Karpas-422 (cell line): ENCODE measurements at regions not wholly inside any gene's neighbourhood (a gene's known extent, or its start where the extent isn't known, plus 50 kb on each side); places are given as distances from the start of the nearest gene placed in this dataset.

Experiments used
- DNase-seq: peaks from one replicate; pipeline ENCODE4 v3.0.0-alpha.2; 2015
- H2AFZ ChIP-seq: fragments of 200-600 bp; sonication (generic); 2 replicates; pipeline ENCODE4 v1.6.1; 2014; ENCODE audit warnings: antibody characterized with exemption, low read length, mixed read lengths
- H3K27ac ChIP-seq: fragments of 200-600 bp; sonication (generic); 2 replicates; pipeline ENCODE4 v1.5.1; 2014; ENCODE audit warnings: mild to moderate bottlenecking, low read length, moderate library complexity
- H3K27me3 ChIP-seq: fragments of 200-600 bp; sonication (generic); 2 replicates; pipeline ENCODE4 v1.6.1; 2014; ENCODE audit warnings: low read length, mixed read lengths
- H3K36me3 ChIP-seq: fragments of 200-600 bp; sonication (generic); 2 replicates; pipeline ENCODE4 v1.6.1; 2014; ENCODE audit warnings: low read length, mixed read lengths; ENCODE audit not compliant: insufficient read depth
- H3K4me1 ChIP-seq: fragments of 200-600 bp; sonication (generic); 2 replicates; pipeline ENCODE4 v1.6.1; 2014; ENCODE audit warnings: mild to moderate bottlenecking, low read length, mixed read lengths
- H3K4me2 ChIP-seq: fragments of 200-600 bp; sonication (generic); 2 replicates; pipeline ENCODE4 v1.6.1; 2014; ENCODE audit warnings: low read length, low read depth, mild to moderate bottlenecking; ENCODE audit not compliant: poor library complexity, severe bottlenecking
- H3K4me3 ChIP-seq: fragments of 200-600 bp; sonication (generic); 2 replicates; pipeline ENCODE4 v1.5.1; 2014; ENCODE audit warnings: mild to moderate bottlenecking, antibody characterized with exemption, low read length, mixed read lengths
- H3K79me2 ChIP-seq: fragments of 200-600 bp; sonication (generic); 2 replicates; pipeline ENCODE4 v1.6.1; 2014; ENCODE audit warnings: mild to moderate bottlenecking, low read length, mixed read lengths
- H3K9ac ChIP-seq: fragments of 200-600 bp; sonication (generic); 2 replicates; pipeline ENCODE4 v1.6.0; 2014; ENCODE audit warnings: low read length
- H3K9me2 ChIP-seq: fragments of 200-600 bp; sonication (generic), shearing (Covaris generic); replicated peaks from 2 replicates; pipeline ENCODE4 v1.6.0; 2014; ENCODE audit warnings: mild to moderate bottlenecking, low read length, moderate library complexity; ENCODE audit not compliant: insufficient read depth
- H3K9me3 ChIP-seq: fragments of 300-700, 200-600 bp; sonication (generic); 2 replicates; pipeline ENCODE4 v1.6.1; 2014; ENCODE audit warnings: low read length, mixed read lengths
- H4K20me1 ChIP-seq: fragments of 200-600 bp; sonication (generic); 2 replicates; pipeline ENCODE4 v1.6.1; 2014; ENCODE audit warnings: mild to moderate bottlenecking, antibody characterized with exemption, low read length, low read depth; ENCODE audit not compliant: insufficient read depth

DNA sequence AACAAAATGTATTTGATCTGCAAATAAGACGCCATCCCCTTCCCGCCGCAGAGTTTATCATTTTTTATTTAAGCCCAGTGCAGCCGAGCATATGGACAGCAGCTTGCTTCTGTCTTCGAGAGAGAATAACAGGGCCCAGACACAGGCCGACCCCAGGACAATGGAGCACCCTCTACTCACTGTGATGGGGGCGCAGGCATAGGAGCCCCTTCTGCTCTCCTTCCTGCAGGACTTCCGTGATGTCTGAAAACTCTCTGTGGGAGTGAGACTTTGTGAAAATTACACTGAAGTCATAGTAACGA lies 134.8 kb downstream of the OAT start:
- no peaks in the 10 kb centered on the region for H3K27me3 ChIP-seq
- peaks cover 8% of the 10 kb centered on the region for H3K4me1 ChIP-seq
- no peak overlapping the region for H3K27ac ChIP-seq
- DNase-seq = no peak
- no peak overlapping the region for H3K9ac ChIP-seq
- no peaks in the 10 kb centered on the region for H3K79me2 ChIP-seq
- H3K4me3 ChIP-seq = no peak overlapping the region
- H3K9me2 ChIP-seq = no peaks in the 10 kb centered on the region
- no peak overlapping the region for H3K4me2 ChIP-seq
- no peaks in the 10 kb centered on the region for H4K20me1 ChIP-seq
- H3K9me3 ChIP-seq = no peaks in the 10 kb centered on the region
- no peaks in the 10 kb centered on the region for H3K36me3 ChIP-seq
- no peak overlapping the region for H2AFZ ChIP-seq

DNA sequence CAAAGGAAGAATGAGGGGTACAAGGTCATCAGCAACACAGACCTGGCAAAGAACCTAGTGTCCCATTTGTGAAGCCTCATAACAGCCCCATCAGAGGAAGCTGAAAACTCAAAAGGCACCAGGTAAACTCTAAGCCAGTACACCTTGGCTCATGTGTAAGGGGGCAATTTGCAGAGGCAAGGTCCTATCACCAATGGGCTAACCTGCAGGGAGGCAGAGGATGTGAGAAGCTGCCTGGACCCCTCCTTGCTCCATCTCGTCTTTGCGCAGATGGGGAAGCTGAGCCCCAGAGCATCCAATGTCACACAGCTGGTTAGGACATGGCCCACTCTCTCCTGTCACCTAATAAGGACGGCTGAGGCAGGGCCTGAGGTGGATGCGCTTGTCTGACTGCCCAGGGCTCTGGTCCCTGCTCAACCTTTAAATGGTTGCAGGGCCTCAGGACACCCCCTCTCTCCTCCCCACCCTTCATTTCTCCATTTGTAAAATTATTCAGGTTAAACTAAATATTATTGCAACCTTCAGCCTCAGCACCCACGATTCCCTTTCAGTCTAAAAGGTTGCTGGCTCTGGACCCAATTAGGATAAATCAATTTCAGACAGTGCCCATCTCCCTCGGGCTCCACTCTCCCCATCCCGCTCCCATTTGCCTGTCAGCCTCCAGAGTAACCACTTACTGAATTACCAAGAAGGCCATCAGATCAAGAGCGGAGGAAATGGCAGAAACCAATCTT lies 135.3 kb downstream of the OAT start:
- Histone ChIP-seq H2AFZ (no peak overlapping the region), H3K27ac (no peak overlapping the region), H3K9ac (no peak overlapping the region), H3K36me3 (no peaks in the 10 kb centered on the region), H3K4me3 (no peak overlapping the region), H3K9me3 (no peaks in the 10 kb centered on the region), H3K27me3 (no peaks in the 10 kb centered on the region), H4K20me1 (no peaks in the 10 kb centered on the region), H3K4me2 (no peak overlapping the region), H3K4me1 (peaks cover 8% of the 10 kb centered on the region), H3K79me2 (no peaks in the 10 kb centered on the region), H3K9me2 (no peaks in the 10 kb centered on the region)
- DNase-seq = no peak

DNA sequence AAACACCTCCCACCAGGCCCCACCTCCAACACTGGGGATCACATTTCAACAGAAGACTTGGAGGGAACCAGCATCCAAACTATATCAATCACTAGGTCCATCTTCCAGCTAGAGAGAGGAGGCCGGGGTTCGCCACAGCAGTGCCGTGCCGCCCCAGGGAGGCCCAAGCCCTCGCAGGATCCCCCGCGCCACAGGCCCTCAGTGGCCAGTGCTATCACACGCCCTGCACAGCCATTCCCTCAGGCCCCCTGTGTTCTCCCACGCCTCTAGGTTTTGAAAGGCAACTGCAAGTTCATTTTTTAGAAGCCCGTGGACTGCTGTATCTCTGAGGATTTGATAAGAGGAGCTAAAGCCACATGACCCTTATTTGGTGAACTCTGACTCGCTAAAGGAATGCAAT lies 136.4 kb downstream of the OAT start:
- Histone ChIP-seq H3K79me2 (no peaks in the 10 kb centered on the region), H3K9me2 (no peaks in the 10 kb centered on the region), H3K4me2 (no peak overlapping the region), H3K9ac (no peak overlapping the region), H3K9me3 (no peaks in the 10 kb centered on the region), H3K27me3 (no peaks in the 10 kb centered on the region), H4K20me1 (no peaks in the 10 kb centered on the region), H3K4me3 (no peak overlapping the region), H3K27ac (no peak overlapping the region), H3K36me3 (no peaks in the 10 kb centered on the region), H3K4me1 (peaks cover 8% of the 10 kb centered on the region), H2AFZ (no peak overlapping the region)
- no peak for DNase-seq

DNA sequence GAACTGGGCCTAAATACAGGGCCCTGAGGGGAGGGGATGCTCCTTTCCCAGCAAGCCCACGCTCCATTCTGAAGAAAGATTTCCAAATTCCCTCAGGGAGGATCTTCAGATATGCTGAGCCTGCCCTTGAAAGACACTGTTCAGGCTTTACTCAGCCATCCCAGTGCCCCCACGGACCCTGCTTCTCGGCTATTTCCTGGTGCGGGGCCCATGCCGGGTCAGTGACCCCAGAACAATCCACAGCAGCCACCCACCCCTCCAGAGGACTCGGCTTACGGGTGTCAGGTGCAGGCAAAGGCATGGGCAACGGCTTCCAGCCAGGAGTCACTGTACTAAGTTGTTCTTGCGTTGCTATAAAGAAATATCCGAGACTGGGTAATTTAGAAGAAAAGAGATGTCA lies 137.1 kb downstream of the OAT start:
- Histone ChIP-seq H2AFZ (no peak overlapping the region), H3K9me3 (no peaks in the 10 kb centered on the region), H3K4me2 (no peak overlapping the region), H3K79me2 (no peaks in the 10 kb centered on the region), H4K20me1 (no peaks in the 10 kb centered on the region), H3K4me1 (peaks cover 8% of the 10 kb centered on the region), H3K36me3 (no peaks in the 10 kb centered on the region), H3K9ac (no peak overlapping the region), H3K27ac (no peak overlapping the region), H3K9me2 (no peaks in the 10 kb centered on the region), H3K4me3 (no peak overlapping the region), H3K27me3 (no peaks in the 10 kb centered on the region)
- DNase-seq = no peak

DNA sequence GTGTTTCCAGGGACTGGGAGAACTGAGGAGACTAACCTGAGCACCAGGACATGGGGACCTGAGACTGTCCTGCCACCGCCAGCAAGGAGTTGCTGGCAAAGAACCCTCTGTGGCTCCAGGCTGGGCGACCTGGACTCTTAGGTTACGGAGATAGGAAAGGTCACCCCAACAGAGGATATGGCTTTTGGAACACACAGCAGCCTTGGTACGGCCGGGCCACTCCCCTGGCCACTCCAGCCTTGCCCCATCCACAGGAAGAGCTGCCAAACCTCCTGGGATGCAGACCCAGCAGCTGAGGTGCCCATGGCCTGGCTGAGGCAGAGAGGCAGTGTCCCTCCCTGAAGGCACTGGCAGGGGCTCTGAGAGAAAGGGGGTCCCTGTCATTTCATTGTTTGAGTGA lies 137.8 kb downstream of the OAT start:
- Histone ChIP-seq H3K4me3 (no peak overlapping the region), H3K4me2 (no peak overlapping the region), H2AFZ (no peak overlapping the region), H3K79me2 (no peaks in the 10 kb centered on the region), H3K9me3 (no peaks in the 10 kb centered on the region), H4K20me1 (no peaks in the 10 kb centered on the region), H3K9ac (no peak overlapping the region), H3K4me1 (peaks cover 6% of the 10 kb centered on the region), H3K9me2 (no peaks in the 10 kb centered on the region), H3K36me3 (no peaks in the 10 kb centered on the region), H3K27ac (no peak overlapping the region), H3K27me3 (no peaks in the 10 kb centered on the region)
- DNase-seq = no peak

DNA sequence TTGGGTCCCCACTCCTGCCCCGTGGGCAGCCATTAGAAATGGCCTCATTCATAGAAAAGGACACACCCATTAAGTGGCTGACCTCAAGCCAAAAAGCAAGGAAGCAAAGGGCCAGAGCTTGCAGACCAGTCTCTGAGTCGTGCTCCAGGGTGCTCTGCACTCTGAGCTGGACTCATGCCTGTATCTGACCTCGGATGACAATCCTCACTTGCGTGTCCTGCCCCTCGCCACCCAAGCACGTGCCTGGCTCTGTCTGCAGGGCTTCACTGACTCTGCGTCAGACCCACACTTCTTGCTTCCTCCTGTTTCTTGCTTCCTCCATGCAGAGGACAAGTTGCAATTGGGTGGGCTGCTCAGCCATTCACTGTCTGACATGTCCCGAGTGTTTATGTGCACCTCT lies 138.8 kb downstream of the OAT start:
- Histone ChIP-seq H3K27ac (no peak overlapping the region), H3K27me3 (no peaks in the 10 kb centered on the region), H3K36me3 (no peaks in the 10 kb centered on the region), H2AFZ (no peak overlapping the region), H3K9me2 (no peaks in the 10 kb centered on the region), H3K4me3 (no peak overlapping the region), H3K9ac (no peak overlapping the region), H3K4me1 (no peaks in the 10 kb centered on the region), H3K4me2 (no peak overlapping the region), H3K9me3 (no peaks in the 10 kb centered on the region), H4K20me1 (no peaks in the 10 kb centered on the region), H3K79me2 (no peaks in the 10 kb centered on the region)
- DNase-seq = no peak

DNA sequence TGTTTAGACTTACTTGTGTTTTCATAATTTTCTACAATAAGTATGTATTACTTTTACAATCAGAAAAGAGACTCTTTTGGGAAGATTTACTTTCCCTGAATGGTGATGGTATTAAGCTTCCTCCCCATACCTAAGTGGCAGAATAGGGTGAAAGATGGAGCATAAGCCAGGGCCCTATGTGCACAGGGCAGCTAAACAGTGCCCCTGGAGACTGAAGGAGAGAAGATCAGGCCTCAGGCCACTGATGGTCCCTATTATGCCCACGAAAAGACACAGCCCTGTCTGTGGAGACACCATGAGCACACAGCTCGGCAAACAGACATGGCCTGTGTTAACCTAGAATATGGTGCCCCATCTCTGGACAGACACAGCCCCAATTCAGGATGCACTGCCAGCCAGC lies 139.4 kb downstream of the OAT start:
- no peak overlapping the region for H3K4me2 ChIP-seq
- no peaks in the 10 kb centered on the region for H3K36me3 ChIP-seq
- no peaks in the 10 kb centered on the region for H3K79me2 ChIP-seq
- no peak for DNase-seq
- H3K27me3 ChIP-seq = no peaks in the 10 kb centered on the region
- no peak overlapping the region for H2AFZ ChIP-seq
- H3K9me3 ChIP-seq = no peaks in the 10 kb centered on the region
- H3K9me2 ChIP-seq = no peaks in the 10 kb centered on the region
- no peak overlapping the region for H3K4me3 ChIP-seq
- no peaks in the 10 kb centered on the region for H3K4me1 ChIP-seq
- H4K20me1 ChIP-seq = no peaks in the 10 kb centered on the region
- no peak overlapping the region for H3K9ac ChIP-seq
- no peak overlapping the region for H3K27ac ChIP-seq

DNA sequence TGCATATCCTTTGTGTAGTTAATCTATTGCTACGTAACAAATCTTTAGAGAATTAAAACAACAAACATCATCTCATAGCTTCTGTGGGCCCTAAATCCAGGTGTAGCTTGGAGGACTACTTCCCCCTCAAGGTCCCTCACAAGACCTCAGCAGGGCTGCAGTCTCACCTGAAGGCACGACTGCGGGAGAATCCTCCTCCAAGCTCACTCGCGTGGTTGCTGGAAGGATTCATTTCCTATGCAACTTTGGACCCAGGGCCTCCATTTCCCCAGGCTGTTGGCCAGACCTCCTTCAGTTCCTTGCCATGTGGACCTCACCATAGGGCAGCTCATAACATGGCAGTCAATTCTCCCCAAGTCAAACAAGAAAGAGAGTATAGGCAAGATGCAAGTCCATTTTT lies 140.4 kb downstream of the OAT start:
- Histone ChIP-seq H3K27ac (no peak overlapping the region), H3K4me2 (no peak overlapping the region), H4K20me1 (no peaks in the 10 kb centered on the region), H3K4me1 (no peaks in the 10 kb centered on the region), H3K9me3 (no peaks in the 10 kb centered on the region), H3K36me3 (no peaks in the 10 kb centered on the region), H3K4me3 (no peak overlapping the region), H3K27me3 (no peaks in the 10 kb centered on the region), H3K79me2 (no peaks in the 10 kb centered on the region), H3K9ac (no peak overlapping the region), H2AFZ (no peak overlapping the region), H3K9me2 (no peaks in the 10 kb centered on the region)
- DNase-seq = no peak

DNA sequence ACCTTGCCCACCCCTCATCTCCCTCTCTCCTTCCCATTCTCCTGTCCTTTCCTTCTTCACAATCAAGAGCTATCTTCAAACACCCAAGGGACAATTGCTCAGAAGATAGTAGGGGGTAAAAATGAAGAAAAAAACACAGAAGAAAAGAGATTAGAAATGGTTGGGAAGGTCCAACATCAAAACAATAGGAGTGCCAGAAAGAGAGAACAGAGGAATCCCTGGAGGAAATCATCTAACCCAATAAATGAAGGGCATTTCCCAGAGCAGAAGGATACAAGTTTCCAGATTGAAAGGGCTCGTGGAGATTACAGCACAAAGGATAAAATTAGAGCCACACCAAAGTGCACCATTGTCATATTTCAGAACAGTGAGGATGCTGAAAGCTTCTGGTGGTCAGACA lies 145.6 kb downstream of the OAT start:
- H3K9me2 ChIP-seq = no peaks in the 10 kb centered on the region

More for the DNA sequence above, 145.6 kb downstream of the OAT start:
- Histone ChIP-seq H3K4me1 (no peaks in the 10 kb centered on the region), H3K4me2 (no peak overlapping the region), H3K36me3 (no peaks in the 10 kb centered on the region), H4K20me1 (no peaks in the 10 kb centered on the region), H3K9me3 (no peaks in the 10 kb centered on the region), H2AFZ (no peak overlapping the region), H3K4me3 (no peak overlapping the region), H3K27ac (no peak overlapping the region), H3K79me2 (no peaks in the 10 kb centered on the region), H3K27me3 (no peaks in the 10 kb centered on the region), H3K9ac (no peak overlapping the region)
- no peak for DNase-seq
